ENCODE measurements at regions not wholly inside any gene's neighbourhood (a gene's known extent, or its start where the extent isn't known, plus 50 kb on each side); places are given as distances from the start of the nearest gene placed in this dataset.

DNA sequence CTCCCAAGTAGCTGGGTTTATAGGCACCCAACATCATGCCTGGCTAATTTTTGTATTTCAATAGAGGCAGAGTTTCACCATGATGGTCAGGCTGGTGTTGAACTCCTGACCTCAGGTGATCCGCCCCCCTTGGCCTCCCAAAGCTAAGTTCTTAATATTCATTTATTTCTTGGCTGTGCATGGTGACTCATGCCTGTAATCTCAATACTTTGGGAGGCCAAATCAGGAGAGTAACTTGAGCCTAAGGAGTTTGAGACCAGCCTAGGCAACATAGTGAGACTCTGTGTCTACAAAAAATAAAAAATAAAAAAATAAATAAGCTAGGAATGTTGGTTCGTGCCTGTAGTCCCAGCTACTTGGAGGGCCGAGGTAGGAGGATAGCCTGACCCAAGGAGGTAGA, 587.1 kb upstream of the FTMT start:
- Histone ChIP-seq H3K4me1 (ENCODE audit: control insufficient read depth in 3 of 3, insufficient read depth in 2 of 3, low read depth in 1 of 3, low read length in 2 of 3) (no peaks in the 10 kb centered on the region), H3K9me3 (ENCODE audit: control insufficient read depth in 2 of 2, insufficient read depth in 1 of 2, low read depth in 1 of 2, low read length in 1 of 2) (no peaks in the 10 kb centered on the region), H3K27ac (ENCODE audit: low read depth in 1 of 3, low read length in 2 of 3) (no peak overlapping the region), H3K4me3 (ENCODE audit: low read depth in 1 of 3, low read length in 3 of 3) (no peak overlapping the region), H3K27me3 (ENCODE audit: control insufficient read depth in 3 of 3, insufficient read depth in 3 of 3, low read length in 3 of 3) (no peaks in the 10 kb centered on the region), H3K36me3 (ENCODE audit: control insufficient read depth in 3 of 3, insufficient read depth in 2 of 3, low read depth in 1 of 3, low read length in 3 of 3) (no peaks in the 10 kb centered on the region)
- DNase-seq = no peak
- 59 to 82% (median 67%) methylated on average over 3 of the region's 3 CpGs for WGBS, 3 donors
- FAIRE-seq = no peak

DNA sequence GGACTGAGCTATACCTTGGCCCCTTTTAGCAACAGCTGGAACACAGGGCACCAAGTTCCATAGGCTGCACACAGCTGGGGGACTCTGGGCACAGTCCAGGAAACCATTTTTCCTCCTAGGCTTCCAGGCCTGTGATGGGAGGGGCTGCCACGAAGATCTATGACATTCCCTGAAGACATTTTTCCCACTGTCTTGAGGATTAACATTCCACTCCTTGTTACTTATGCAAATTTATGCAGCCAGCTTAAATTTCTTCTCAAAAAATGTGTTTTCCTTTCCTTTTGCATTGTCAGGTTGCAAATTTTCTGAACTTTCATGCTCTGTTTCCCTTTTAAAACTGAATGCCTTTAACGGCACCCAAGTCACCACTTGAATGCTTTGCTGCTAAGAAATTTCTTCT, 580.1 kb upstream of the FTMT start:
- Histone ChIP-seq H3K36me3 (ENCODE audit: control insufficient read depth in 3 of 3, insufficient read depth in 2 of 3, low read depth in 1 of 3, low read length in 3 of 3) (no peaks in the 10 kb centered on the region), H3K9me3 (ENCODE audit: control insufficient read depth in 2 of 2, insufficient read depth in 1 of 2, low read depth in 1 of 2, low read length in 1 of 2) (no peaks in the 10 kb centered on the region), H3K27ac (ENCODE audit: low read depth in 1 of 3, low read length in 2 of 3) (no peak overlapping the region), H3K27me3 (ENCODE audit: control insufficient read depth in 3 of 3, insufficient read depth in 3 of 3, low read length in 3 of 3) (no peaks in the 10 kb centered on the region), H3K4me1 (ENCODE audit: control insufficient read depth in 3 of 3, insufficient read depth in 2 of 3, low read depth in 1 of 3, low read length in 2 of 3) (no peaks in the 10 kb centered on the region), H3K4me3 (ENCODE audit: low read depth in 1 of 3, low read length in 3 of 3) (no peak overlapping the region)
- DNase-seq = no peak
- no peak for FAIRE-seq
- WGBS, 3 donors = 61 to 67% (median 64%) methylated on average over 2 of the region's 2 CpGs

GRCh38 chr5:121273833-121274433, 577.7 kb upstream of the FTMT start:
- Histone ChIP-seq H3K4me1 (ENCODE audit: control insufficient read depth in 3 of 3, insufficient read depth in 2 of 3, low read depth in 1 of 3, low read length in 2 of 3) (no peaks in the 10 kb centered on the region), H3K4me3 (ENCODE audit: low read depth in 1 of 3, low read length in 3 of 3) (no peak overlapping the region), H3K9me3 (ENCODE audit: control insufficient read depth in 2 of 2, insufficient read depth in 1 of 2, low read depth in 1 of 2, low read length in 1 of 2) (no peaks in the 10 kb centered on the region), H3K36me3 (ENCODE audit: control insufficient read depth in 3 of 3, insufficient read depth in 2 of 3, low read depth in 1 of 3, low read length in 3 of 3) (no peaks in the 10 kb centered on the region), H3K27me3 (ENCODE audit: control insufficient read depth in 3 of 3, insufficient read depth in 3 of 3, low read length in 3 of 3) (no peaks in the 10 kb centered on the region), H3K27ac (ENCODE audit: low read depth in 1 of 3, low read length in 2 of 3) (no peak overlapping the region)
- FAIRE-seq = no peak
- 4 to 54% (median 35%) methylated on average over 2 of the region's 2 CpGs for WGBS, 3 donors
- peak in 1 of 2 donors; percentile 2 for DNase-seq

GRCh38 chr5:121279801-121280200, 571.9 kb upstream of the FTMT start:
- Histone ChIP-seq H3K4me1 (ENCODE audit: control insufficient read depth in 3 of 3, insufficient read depth in 2 of 3, low read depth in 1 of 3, low read length in 2 of 3) (no peaks in the 10 kb centered on the region), H3K9me3 (ENCODE audit: control insufficient read depth in 2 of 2, insufficient read depth in 1 of 2, low read depth in 1 of 2, low read length in 1 of 2) (peaks cover 0 to 4% of the 10 kb centered on the region in 2 donors), H3K36me3 (ENCODE audit: control insufficient read depth in 3 of 3, insufficient read depth in 2 of 3, low read depth in 1 of 3, low read length in 3 of 3) (no peaks in the 10 kb centered on the region), H3K4me3 (ENCODE audit: low read depth in 1 of 3, low read length in 3 of 3) (no peak overlapping the region), H3K27ac (ENCODE audit: low read depth in 1 of 3, low read length in 2 of 3) (no peak overlapping the region), H3K27me3 (ENCODE audit: control insufficient read depth in 3 of 3, insufficient read depth in 3 of 3, low read length in 3 of 3) (no peaks in the 10 kb centered on the region)
- FAIRE-seq (no peak), DNase-seq (no peak)
- WGBS, 3 donors = 79 to 85% (median 84%) methylated on average over 4 of the region's 4 CpGs

- FAIRE-seq (no peak), DNase-seq (no peak)
- Histone ChIP-seq H3K9me3 (ENCODE audit: control insufficient read depth in 2 of 2, insufficient read depth in 1 of 2, low read depth in 1 of 2, low read length in 1 of 2) (peaks cover 0 to 4% of the 10 kb centered on the region in 2 donors), H3K27me3 (ENCODE audit: control insufficient read depth in 3 of 3, insufficient read depth in 3 of 3, low read length in 3 of 3) (no peaks in the 10 kb centered on the region), H3K4me1 (ENCODE audit: control insufficient read depth in 3 of 3, insufficient read depth in 2 of 3, low read depth in 1 of 3, low read length in 2 of 3) (no peaks in the 10 kb centered on the region), H3K27ac (ENCODE audit: low read depth in 1 of 3, low read length in 2 of 3) (no peak overlapping the region), H3K36me3 (ENCODE audit: control insufficient read depth in 3 of 3, insufficient read depth in 2 of 3, low read depth in 1 of 3, low read length in 3 of 3) (no peaks in the 10 kb centered on the region), H3K4me3 (ENCODE audit: low read depth in 1 of 3, low read length in 3 of 3) (no peak overlapping the region)
- 75 to 79% (median 79%) methylated on average over 4 of the region's 4 CpGs for WGBS, 3 donors
Observed at GRCh38 chr5:121285801-121286521, 565.7 kb upstream of the FTMT start.

GRCh38 chr5:121288781-121289180, 562.9 kb upstream of the FTMT start:
- no peak overlapping the region for H3K4me3 ChIP-seq (ENCODE audit: low read depth in 1 of 3, low read length in 3 of 3)
- H3K27ac ChIP-seq (ENCODE audit: low read depth in 1 of 3, low read length in 2 of 3) = no peak overlapping the region
- no peaks in the 10 kb centered on the region for H3K36me3 ChIP-seq (ENCODE audit: control insufficient read depth in 3 of 3, insufficient read depth in 2 of 3, low read depth in 1 of 3, low read length in 3 of 3)
- DNase-seq = no peak
- H3K4me1 ChIP-seq (ENCODE audit: control insufficient read depth in 3 of 3, insufficient read depth in 2 of 3, low read depth in 1 of 3, low read length in 2 of 3) = no peaks in the 10 kb centered on the region
- no peaks in the 10 kb centered on the region for H3K9me3 ChIP-seq (ENCODE audit: control insufficient read depth in 2 of 2, insufficient read depth in 1 of 2, low read depth in 1 of 2, low read length in 1 of 2)
- H3K27me3 ChIP-seq (ENCODE audit: control insufficient read depth in 3 of 3, insufficient read depth in 3 of 3, low read length in 3 of 3) = no peaks in the 10 kb centered on the region
- FAIRE-seq = no peak
- 87 to 100% (median 92%) methylated on average over 1 of the region's 1 CpG for WGBS, 3 donors

GRCh38 chr5:121292664-121293063, 559.0 kb upstream of the FTMT start:
- Histone ChIP-seq H3K4me3 (ENCODE audit: low read depth in 1 of 3, low read length in 3 of 3) (no peak overlapping the region), H3K4me1 (ENCODE audit: control insufficient read depth in 3 of 3, insufficient read depth in 2 of 3, low read depth in 1 of 3, low read length in 2 of 3) (no peaks in the 10 kb centered on the region), H3K9me3 (ENCODE audit: control insufficient read depth in 2 of 2, insufficient read depth in 1 of 2, low read depth in 1 of 2, low read length in 1 of 2) (no peaks in the 10 kb centered on the region), H3K27me3 (ENCODE audit: control insufficient read depth in 3 of 3, insufficient read depth in 3 of 3, low read length in 3 of 3) (no peaks in the 10 kb centered on the region), H3K36me3 (ENCODE audit: control insufficient read depth in 3 of 3, insufficient read depth in 2 of 3, low read depth in 1 of 3, low read length in 3 of 3) (no peaks in the 10 kb centered on the region), H3K27ac (ENCODE audit: low read depth in 1 of 3, low read length in 2 of 3) (no peak overlapping the region)
- no peak for FAIRE-seq
- 19 to 51% (median 27%) methylated on average over 2 of the region's 2 CpGs for WGBS, 3 donors
- DNase-seq = no peak

DNA sequence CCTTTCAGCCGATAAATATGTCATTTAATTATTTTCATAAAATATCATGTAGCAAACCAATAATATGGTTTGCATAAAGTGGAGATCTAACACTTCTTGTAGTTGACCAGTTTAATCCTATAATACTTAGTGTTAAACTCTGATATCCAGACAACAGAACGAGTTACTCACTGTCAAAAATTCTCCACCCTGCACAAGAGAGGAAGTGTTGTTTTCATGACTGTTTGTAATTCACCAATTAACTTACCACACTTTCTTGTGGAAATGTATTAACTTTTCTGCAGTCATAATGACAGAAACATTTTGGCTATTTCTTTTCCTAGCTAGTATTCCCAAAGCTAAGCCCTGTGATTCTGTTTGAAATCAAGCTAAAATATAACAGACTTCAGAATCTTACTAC, 555.3 kb upstream of the FTMT start:
- no peaks in the 10 kb centered on the region for H3K9me3 ChIP-seq (ENCODE audit: control insufficient read depth in 2 of 2, insufficient read depth in 1 of 2, low read depth in 1 of 2, low read length in 1 of 2)

DNA sequence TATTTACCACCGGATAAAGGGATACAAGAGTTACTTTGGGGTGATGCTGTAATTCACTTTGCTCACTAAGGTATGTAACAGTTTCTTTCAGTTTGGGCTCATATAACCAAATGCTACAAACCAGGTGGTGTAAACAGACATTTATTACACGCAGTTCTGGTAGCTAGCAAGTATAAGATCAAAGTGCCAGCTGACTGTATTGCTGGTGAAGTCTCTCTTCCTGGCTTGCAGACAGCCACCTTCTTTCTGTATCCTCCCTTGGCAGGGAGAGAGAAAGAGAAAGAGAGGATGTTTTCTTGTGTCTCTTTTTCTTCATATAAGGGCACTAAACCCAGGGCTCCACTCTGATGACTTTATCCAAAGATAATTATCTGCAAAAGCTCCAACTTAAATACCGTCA, 552.5 kb upstream of the FTMT start:
- Histone ChIP-seq H3K27ac (ENCODE audit: low read depth in 1 of 3, low read length in 2 of 3) (no peak overlapping the region), H3K27me3 (ENCODE audit: control insufficient read depth in 3 of 3, insufficient read depth in 3 of 3, low read length in 3 of 3) (no peaks in the 10 kb centered on the region), H3K4me1 (ENCODE audit: control insufficient read depth in 3 of 3, insufficient read depth in 2 of 3, low read depth in 1 of 3, low read length in 2 of 3) (no peaks in the 10 kb centered on the region), H3K36me3 (ENCODE audit: control insufficient read depth in 3 of 3, insufficient read depth in 2 of 3, low read depth in 1 of 3, low read length in 3 of 3) (no peaks in the 10 kb centered on the region), H3K4me3 (ENCODE audit: low read depth in 1 of 3, low read length in 3 of 3) (no peak overlapping the region), H3K9me3 (ENCODE audit: control insufficient read depth in 2 of 2, insufficient read depth in 1 of 2, low read depth in 1 of 2, low read length in 1 of 2) (no peaks in the 10 kb centered on the region)
- FAIRE-seq (no peak), DNase-seq (no peak)
- WGBS, 3 donors = 68 to 81% (median 80%) methylated on average over 3 of the region's 3 CpGs

More for the DNA sequence above, 555.3 kb upstream of the FTMT start:
- Histone ChIP-seq H3K36me3 (ENCODE audit: control insufficient read depth in 3 of 3, insufficient read depth in 2 of 3, low read depth in 1 of 3, low read length in 3 of 3) (no peaks in the 10 kb centered on the region), H3K27me3 (ENCODE audit: control insufficient read depth in 3 of 3, insufficient read depth in 3 of 3, low read length in 3 of 3) (no peaks in the 10 kb centered on the region), H3K4me3 (ENCODE audit: low read depth in 1 of 3, low read length in 3 of 3) (no peak overlapping the region), H3K27ac (ENCODE audit: low read depth in 1 of 3, low read length in 2 of 3) (no peak overlapping the region), H3K4me1 (ENCODE audit: control insufficient read depth in 3 of 3, insufficient read depth in 2 of 3, low read depth in 1 of 3, low read length in 2 of 3) (no peaks in the 10 kb centered on the region)
- 50 to 66% (median 61%) methylated on average over 2 of the region's 2 CpGs for WGBS, 3 donors
- FAIRE-seq = no peak
- DNase-seq = no peak
